GM23338 (cell line): ENCODE measurements at regions not wholly inside any gene's neighbourhood (a gene's known extent, or its start where the extent isn't known, plus 50 kb on each side); places are given as distances from the start of the nearest gene placed in this dataset.

Source experiments
- ATAC-seq: fragments of 200-7000 bp; cut with Tn5 transposase; 3 replicates; pipeline ENCODE4 v1.9.1; 2020
- DNase-seq: peaks from one replicate; pipeline ENCODE4 v3.0.0-alpha.2; 2015; ENCODE audit warnings: low spot score
- H2AFZ ChIP-seq: fragments of 200-600 bp; sonication (generic); 2 replicates; pipeline ENCODE4 v1.8.0; 2016; ENCODE audit warnings: antibody characterized with exemption, mild to moderate bottlenecking, moderate library complexity
- H3F3A ChIP-seq: fragments of 200-600 bp; sonication (generic); replicated peaks from 2 replicates; pipeline ENCODE4 v1.8.0; 2017; ENCODE audit warnings: antibody characterized with exemption, mixed run types, low read depth
- H3K27ac ChIP-seq: fragments of 200-600 bp; sonication (generic); 2 replicates; pipeline ENCODE4 v1.6.1; 2016; ENCODE audit warnings: low read depth
- H3K27me3 ChIP-seq: fragments of 200-600 bp; sonication (generic); 2 replicates; pipeline ENCODE4 v1.8.0; 2016; ENCODE audit warnings: mild to moderate bottlenecking, mixed run types, moderate library complexity; ENCODE audit not compliant: insufficient read depth
- H3K36me3 ChIP-seq: fragments of 200-600 bp; sonication (generic); 2 replicates; pipeline ENCODE4 v1.8.0; 2016; ENCODE audit warnings: mild to moderate bottlenecking; ENCODE audit not compliant: insufficient read depth
- H3K4me1 ChIP-seq: fragments of 200-600 bp; sonication (generic); 2 replicates; pipeline ENCODE4 v1.8.0; 2016; ENCODE audit warnings: mild to moderate bottlenecking, moderate library complexity; ENCODE audit not compliant: insufficient read depth
- H3K4me2 ChIP-seq: fragments of 200-600 bp; sonication (generic); 2 replicates; pipeline ENCODE4 v1.7.1; 2017; ENCODE audit warnings: mixed run types
- H3K4me3 ChIP-seq: fragments of 200-600 bp; sonication (generic); 2 replicates; pipeline ENCODE4 v1.6.1; 2016; ENCODE audit warnings: mixed run types
- H3K79me2 ChIP-seq: fragments of 200-600 bp; sonication (generic); replicated peaks from 2 replicates; pipeline ENCODE4 v1.8.0; 2017; ENCODE audit warnings: mild to moderate bottlenecking; ENCODE audit not compliant: insufficient read depth
- H3K9me2 ChIP-seq: fragments of 200-600 bp; sonication (generic); 2 replicates; pipeline ENCODE4 v1.8.0; 2017; ENCODE audit not compliant: insufficient read depth
- H4K20me1 ChIP-seq: fragments of 200-600 bp; sonication (generic); replicated peaks from 2 replicates; pipeline ENCODE4 v1.8.0; 2017; ENCODE audit warnings: mild to moderate bottlenecking; ENCODE audit not compliant: insufficient read depth
- H3K27ac Mint-ChIP-seq: 2 replicates; pipeline ENCODE4 v1.8.0; 2020; ENCODE audit warnings: inconsistent platforms, mild to moderate bottlenecking, moderate library complexity, mixed read lengths
- H3K27me3 Mint-ChIP-seq: 3 replicates; pipeline ENCODE4 v1.8.0; 2022; ENCODE audit warnings: low read depth, mild to moderate bottlenecking, moderate library complexity, mixed read lengths, inconsistent platforms; ENCODE audit not compliant: insufficient read depth, poor library complexity
- H3K36me3 Mint-ChIP-seq: 3 replicates; pipeline ENCODE4 v1.8.0; 2021; ENCODE audit warnings: low read depth, mild to moderate bottlenecking, inconsistent platforms, moderate library complexity, mixed read lengths
- H3K4me1 Mint-ChIP-seq: 3 replicates; pipeline ENCODE4 v1.8.0; 2020; ENCODE audit warnings: mild to moderate bottlenecking, inconsistent platforms, mixed read lengths
- H3K4me3 Mint-ChIP-seq: 3 replicates; pipeline ENCODE4 v1.8.0; 2021; ENCODE audit warnings: moderate library complexity, mild to moderate bottlenecking, inconsistent platforms, mixed read lengths
- H3K9me3 Mint-ChIP-seq: 3 replicates; pipeline ENCODE4 v1.8.0; 2020; ENCODE audit warnings: moderate library complexity, mild to moderate bottlenecking, inconsistent platforms, mixed read lengths
- CREB1 ChIP-seq: fragments of 250-450 bp; sonication (Bioruptor Pico); IDR thresholded peaks from 2 replicates; pipeline ENCODE4 v1.5.0; 2020; ENCODE audit warnings: low read depth, mild to moderate bottlenecking, moderate library complexity
- CTCF ChIP-seq, 2 experiments: fragments of 200-600 bp in 1 of 2; sonication (generic) in 1 of 2; conservative IDR thresholded peaks; 2 replicates each; pipeline versions ENCODE4 v1.5.1 to v1.6.1; 2016 to 2017; ENCODE audit warnings: antibody characterized with exemption in 2 of 2, low read depth in 2 of 2, mild to moderate bottlenecking in 2 of 2, moderate library complexity in 1 of 2
- ETS1 ChIP-seq: IDR thresholded peaks from 2 replicates; pipeline ENCODE4 v1.6.1; 2016; ENCODE audit warnings: antibody characterized with exemption
- EZH2 ChIP-seq: fragments of 200-600 bp; sonication (generic); IDR thresholded peaks from one replicate; pipeline ENCODE4 v1.8.0; 2017; ENCODE audit warnings: antibody characterized with exemption, mild to moderate bottlenecking, low read depth; ENCODE audit not compliant: unreplicated experiment
- JUNB ChIP-seq: IDR thresholded peaks from one replicate; pipeline ENCODE4 v1.6.1; 2016; ENCODE audit warnings: antibody characterized with exemption; ENCODE audit not compliant: unreplicated experiment
- NANOG ChIP-seq: IDR thresholded peaks from 2 replicates; pipeline ENCODE4 v1.6.1; 2016; ENCODE audit warnings: antibody characterized with exemption, borderline replicate concordance
- POLR2AphosphoS5 ChIP-seq: IDR thresholded peaks from 2 replicates; pipeline ENCODE4 v1.6.1; 2016; ENCODE audit warnings: antibody characterized with exemption, low read depth
- STAT1 ChIP-seq: IDR thresholded peaks from one replicate; pipeline ENCODE4 v1.6.1; 2016; ENCODE audit warnings: antibody characterized with exemption; ENCODE audit not compliant: unreplicated experiment
- ZNF114 ChIP-seq: fragments of 250-450 bp; sonication (Bioruptor Pico); IDR thresholded peaks from 2 replicates; pipeline ENCODE4 v1.5.0; 2020; ENCODE audit warnings: mild to moderate bottlenecking, moderate library complexity
- ZNF462 ChIP-seq: fragments of 250-450 bp; sonication (Bioruptor Pico); IDR thresholded peaks from 2 replicates; pipeline ENCODE4 v1.5.0; 2020; ENCODE audit warnings: mild to moderate bottlenecking, moderate library complexity

- TF ChIP-seq ZNF462 (CRISPR knock-in tag), result no peak
- no peak for TF ChIP-seq CREB1
- no peak for TF ChIP-seq ZNF114 (CRISPR knock-in tag)
- no peak for TF ChIP-seq STAT1
- TF ChIP-seq NANOG, result no peak
- TF ChIP-seq ETS1, result no peak
- no peak for TF ChIP-seq CTCF (conservative IDR thresholded peaks at IDR 0.05; ENCODE audit: low read depth in 2 of 2)
These were observed 1174.6 kb downstream of the CDH12 start (continued) for GRCh38 chr5:21678526-21678925.

- Mint-ChIP-seq H3K4me3 (no peak overlapping the region), H3K4me1 (no peaks in the 10 kb centered on the region), H3K27me3 (no peaks in the 10 kb centered on the region), H3K36me3 (no peaks in the 10 kb centered on the region), H3K27ac (no peak overlapping the region), H3K9me3 (no peaks in the 10 kb centered on the region)
- H3K4me2 ChIP-seq, result no peak overlapping the region
- H3K27me3 ChIP-seq, result no peaks in the 10 kb centered on the region
- no peak overlapping the region for H2AFZ ChIP-seq
- DNase-seq (no peak), ATAC-seq (no peak)
- H3K27ac ChIP-seq, result no peak overlapping the region
- no peak overlapping the region for H3K4me3 ChIP-seq
- TF ChIP-seq CREB1 (no peak), ZNF114 (CRISPR knock-in tag) (no peak), STAT1 (no peak), JUNB (no peak), NANOG (no peak), CTCF (conservative IDR thresholded peaks at IDR 0.05; ENCODE audit: low read depth in 2 of 2) (no peak), POLR2AphosphoS5 (no peak), EZH2 (no peak)
- H4K20me1 ChIP-seq, result no peaks in the 10 kb centered on the region
- no peaks in the 10 kb centered on the region for H3K4me1 ChIP-seq
- no peaks in the 10 kb centered on the region for H3K36me3 ChIP-seq
- no peaks in the 10 kb centered on the region for H3K9me2 ChIP-seq
- H3F3A ChIP-seq, result no peaks in the 10 kb centered on the region
- H3K79me2 ChIP-seq, result no peaks in the 10 kb centered on the region
These were observed 1180.2 kb downstream of the CDH12 start for GRCh38 chr5:21672911-21673310.
